Stimulated activated CD8-positive, alpha-beta memory T cell treated with anti-CD3 and anti-CD28 coated beads, Interleukin-7, amount 100 ng/mL, for 1 hour (primary cell): ENCODE measurements at regions not wholly inside any gene's neighbourhood (a gene's known extent, or its start where the extent isn't known, plus 50 kb on each side); places are given as distances from the start of the nearest gene placed in this dataset.
"Not testable (repeated sequence)": the region's sequence is repeated elsewhere in the genome, so short reads cannot be mapped to it uniquely, and the experiment has no call there.

Experiments
- DNase-seq, 2 donors: peaks; one replicate each; pipeline ENCODE4 v3.0.0-alpha.2; 2020; ENCODE audit warnings: low read depth in 2 of 2

DNA sequence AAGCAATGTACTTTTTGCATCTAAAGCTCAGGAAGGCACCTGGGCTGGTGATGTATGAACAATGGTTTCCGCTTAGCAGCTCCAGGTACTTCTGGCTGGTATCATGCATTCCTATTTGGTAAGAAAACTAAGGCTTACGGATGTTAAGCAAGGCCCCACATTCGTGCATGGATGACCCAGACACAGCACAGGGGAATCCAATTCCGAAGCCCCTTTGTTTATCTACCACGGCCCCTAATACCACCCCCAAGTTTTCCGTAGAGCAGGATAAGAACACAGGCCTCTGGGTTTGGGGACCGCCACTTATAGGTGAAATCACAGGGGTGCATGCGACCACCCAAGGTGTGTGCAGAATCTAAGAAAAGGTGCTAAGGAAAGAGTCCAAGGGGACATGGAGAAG lies 192.1 kb upstream of the ID2 start:
- DNase-seq = no peak

DNA sequence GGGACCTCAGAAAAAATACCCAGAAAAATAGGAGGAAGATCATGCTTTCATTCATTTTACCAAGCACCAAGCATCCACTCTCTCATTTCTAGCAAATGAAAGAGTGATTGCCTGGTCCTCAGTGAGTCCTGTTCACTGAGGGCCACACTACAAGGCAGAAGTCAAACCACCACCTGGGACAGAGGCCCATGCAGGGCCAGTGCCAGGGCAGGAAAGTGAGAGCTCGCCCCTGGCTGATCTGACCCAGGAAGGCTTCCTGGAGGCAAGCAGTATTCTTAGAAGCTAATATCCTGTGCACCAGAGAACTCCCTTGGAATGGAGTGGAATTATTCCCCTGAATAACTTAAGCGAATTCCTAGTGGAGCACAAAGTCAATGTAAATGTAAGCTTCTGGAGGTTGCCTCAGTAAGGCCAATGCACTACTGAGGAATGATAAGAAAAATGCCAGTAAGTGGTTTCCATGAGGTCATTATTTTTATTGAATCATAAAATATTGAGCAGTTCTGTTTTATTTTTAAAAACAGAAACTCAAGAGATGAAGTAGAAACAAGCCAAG lies 191.6 kb upstream of the ID2 start:
- DNase-seq = no peak

DNA sequence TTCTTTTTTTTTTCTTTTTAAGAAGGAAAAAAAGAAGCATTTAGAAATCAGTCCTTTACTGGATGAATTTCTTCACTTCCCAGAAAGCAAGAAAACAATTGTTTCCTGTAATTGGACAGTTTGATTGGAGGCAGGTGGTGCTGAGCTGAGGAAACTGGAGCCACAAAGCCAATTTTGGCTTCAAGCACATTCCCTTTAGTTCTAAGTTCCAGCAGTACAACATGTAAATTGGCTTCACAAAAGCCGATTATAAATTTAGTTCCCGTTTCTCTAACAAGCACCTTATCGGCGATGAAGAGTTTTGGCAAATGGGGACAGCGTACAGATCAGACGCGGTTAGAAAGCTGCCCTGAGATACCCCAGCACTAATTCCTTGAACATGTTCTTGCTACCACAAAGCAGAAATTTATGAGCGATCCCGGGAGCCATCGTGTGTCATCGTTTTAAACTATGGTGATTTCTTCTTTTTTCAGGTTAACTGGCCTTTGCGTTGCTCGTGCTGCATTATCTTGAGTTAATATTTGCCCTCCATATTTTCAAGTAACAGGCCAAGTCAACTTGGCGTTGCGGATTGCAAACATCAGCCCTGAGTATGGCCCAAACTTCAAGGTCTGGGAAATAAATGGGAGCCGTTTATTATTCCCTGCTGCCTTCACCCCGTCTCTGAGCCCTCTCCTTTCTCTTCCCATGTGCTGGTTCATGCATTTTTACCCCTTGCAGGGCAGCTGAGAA lies 190.4 kb upstream of the ID2 start:
- no peak for DNase-seq

DNA sequence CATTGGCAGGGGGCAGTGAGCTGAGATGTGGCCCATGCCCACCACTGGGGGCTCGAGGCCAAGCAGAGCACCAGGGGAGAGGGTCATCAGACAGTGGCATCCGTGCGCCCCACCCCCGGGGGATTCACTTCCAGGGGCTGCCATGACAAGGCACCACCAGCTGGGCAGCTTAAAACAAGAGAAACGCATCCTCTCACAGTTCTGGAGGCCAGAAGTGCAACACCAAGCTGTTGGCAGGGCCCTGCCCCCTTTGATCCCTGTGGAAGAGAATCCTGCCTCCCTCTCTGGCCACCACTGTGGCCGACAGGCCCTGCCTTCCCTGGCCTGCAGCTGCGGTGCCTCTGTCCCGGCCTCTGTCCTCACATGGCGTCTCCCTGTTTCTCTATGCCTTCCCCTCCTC lies 187.7 kb upstream of the ID2 start:
- no peak for DNase-seq

DNA sequence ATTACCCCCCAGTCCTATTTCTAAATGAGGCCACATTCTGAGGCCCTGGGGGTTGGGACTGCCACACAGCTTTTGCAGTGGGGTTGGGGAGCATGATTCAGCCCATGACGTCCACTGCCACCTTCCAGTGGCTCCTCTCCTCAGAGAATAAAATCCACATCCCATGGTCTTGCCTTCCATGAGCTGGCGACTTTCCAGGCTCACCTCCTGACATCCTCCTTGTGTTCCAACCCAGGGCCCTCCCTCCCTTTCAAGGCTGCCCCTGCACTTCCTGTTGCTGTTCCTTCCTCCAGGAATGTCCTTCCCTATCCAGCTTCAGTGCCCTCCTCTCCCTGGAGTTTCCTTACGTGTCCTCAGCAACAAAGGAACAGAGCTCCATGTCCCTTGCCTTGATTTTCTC lies 187.3 kb upstream of the ID2 start:
- no peak for DNase-seq

DNA sequence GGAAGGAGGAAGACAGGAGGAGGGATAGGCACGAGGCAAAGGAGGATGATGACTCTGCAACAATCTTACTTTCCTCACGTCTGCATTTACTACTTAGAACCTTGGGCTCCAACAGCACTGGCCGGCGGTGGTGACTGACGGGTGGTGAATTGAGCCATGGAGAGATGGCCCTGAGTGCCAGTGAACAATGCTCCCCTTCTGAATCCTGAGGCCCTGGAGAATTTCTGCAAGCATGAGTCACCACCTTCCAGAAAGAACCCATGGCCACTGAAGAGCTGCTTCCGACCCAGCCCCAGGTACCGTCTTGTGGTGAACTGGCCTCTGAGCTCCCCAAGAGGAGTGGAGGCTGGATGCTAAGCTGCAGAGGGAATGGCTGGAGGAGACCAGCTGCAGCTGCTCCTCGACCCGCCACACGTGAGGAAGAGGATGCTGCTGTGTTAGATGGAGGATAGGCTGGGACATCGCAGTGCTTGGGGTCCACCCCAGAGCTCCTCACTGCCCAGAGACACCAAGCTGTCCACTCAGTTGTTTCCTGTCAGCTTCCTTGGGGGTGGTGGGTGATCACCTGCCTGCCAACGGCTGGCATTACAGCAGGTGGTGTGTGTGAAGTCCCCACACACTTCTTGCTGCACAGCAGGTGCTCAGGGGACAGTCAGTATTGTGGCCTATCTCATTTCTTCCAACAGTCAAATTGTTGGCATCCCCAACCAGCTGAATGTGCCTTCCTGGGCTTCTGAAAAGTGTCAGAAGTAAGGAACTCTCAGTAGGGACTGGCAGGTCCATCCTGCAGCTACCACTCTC lies 186.5 kb upstream of the ID2 start:
- no peak for DNase-seq

DNA sequence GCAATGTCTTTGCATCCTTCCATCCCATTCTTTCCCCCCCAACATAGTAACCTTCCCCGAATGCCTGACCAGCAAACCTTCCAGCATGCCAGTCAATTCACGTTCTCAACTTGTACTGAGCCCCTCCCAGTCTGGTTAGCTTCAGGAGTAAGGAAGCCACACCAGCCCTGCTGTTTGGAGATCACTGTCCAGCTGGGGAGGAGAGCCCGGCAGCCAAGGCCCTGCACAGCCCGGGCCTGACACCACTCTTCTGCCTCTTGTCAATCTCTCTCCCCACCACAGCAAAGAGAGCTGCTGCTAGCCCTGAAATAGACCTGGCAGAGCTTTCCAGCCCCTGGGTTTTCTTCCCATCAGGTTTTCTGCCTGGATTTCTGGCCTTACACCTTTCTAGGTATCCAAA lies 185.8 kb upstream of the ID2 start:
- no peak for DNase-seq

DNA sequence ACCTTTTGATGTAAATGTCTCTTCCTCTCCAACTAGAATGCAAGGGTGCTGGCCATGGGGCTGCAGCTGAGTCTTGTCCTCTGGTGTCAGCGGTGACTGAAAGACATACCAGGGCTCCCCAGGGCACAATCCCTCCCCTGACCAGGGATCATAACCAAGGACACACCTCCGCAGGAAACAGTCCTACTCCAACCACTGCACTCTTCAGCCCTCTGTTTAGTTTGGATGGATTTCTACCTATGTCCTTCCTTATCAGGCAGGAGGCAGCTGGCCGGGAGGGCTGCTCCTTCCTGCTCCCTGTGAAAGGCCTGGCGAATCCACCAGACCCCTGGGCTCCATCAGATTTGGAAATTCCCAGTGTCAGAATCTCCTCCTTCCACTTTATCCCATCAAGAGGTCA lies 185.2 kb upstream of the ID2 start:
- no peak for DNase-seq

DNA sequence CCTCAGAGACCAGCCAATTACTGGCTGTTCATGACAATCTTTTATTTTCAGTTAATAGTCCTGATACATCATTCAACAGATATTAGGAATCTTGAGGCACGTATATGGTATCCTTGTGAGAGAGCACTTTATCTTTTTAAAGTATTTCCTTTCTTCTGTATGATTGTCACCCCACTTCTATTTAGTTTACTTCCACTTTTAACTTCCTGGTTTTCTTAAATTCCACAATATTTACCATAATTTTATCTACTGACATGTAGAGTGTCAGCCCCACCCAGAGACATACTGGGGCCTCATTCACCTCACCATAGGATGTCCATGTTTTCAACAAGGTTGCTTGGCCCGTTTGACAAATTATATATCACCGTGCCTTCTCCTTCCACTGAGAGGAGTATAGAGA lies 182.9 kb upstream of the ID2 start:
- no peak for DNase-seq

DNA sequence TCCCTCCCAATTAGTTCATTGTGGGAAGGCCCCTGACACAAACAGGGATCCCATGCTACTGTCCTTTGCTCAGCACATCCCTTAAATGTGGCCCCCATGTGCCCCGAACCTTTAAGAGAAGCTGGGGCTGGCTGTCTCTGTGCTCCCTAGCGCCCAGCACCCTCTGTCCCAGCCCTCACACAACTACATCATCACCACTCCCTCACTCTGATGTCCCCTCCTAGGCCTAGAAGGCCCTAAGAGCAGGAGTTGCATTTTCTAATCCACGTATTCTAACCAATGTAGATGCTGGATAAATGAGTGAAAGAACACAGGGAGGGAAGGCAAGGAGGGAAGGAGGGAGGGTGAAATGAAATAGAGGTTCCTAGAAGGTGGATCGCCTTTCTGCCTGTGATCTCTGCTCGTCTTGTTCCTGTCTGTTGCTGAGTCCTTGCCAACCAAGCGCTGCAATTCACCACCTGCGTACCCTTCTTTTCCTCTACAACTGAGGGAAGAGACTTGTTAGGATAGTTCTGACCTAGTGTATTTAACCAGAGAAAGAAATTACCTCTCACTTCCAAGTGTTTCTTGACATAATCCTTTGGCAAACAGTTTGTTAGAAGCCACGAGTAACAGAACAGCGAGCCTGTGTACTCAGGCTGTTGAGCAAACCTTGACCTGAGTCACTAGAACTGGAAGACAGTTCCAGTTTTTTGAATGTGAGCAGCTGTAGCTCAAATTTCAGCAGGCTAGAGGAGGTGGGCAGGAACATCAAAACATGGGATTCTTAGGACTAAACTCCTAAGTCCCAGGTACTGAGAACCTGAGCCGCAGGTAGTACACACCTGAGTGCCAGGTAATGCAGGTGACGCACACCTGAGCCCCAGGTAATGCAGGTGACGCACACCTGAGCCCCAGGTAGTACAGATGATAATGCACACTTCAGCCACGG lies 181.5 kb upstream of the ID2 start:
- no peak for DNase-seq

DNA sequence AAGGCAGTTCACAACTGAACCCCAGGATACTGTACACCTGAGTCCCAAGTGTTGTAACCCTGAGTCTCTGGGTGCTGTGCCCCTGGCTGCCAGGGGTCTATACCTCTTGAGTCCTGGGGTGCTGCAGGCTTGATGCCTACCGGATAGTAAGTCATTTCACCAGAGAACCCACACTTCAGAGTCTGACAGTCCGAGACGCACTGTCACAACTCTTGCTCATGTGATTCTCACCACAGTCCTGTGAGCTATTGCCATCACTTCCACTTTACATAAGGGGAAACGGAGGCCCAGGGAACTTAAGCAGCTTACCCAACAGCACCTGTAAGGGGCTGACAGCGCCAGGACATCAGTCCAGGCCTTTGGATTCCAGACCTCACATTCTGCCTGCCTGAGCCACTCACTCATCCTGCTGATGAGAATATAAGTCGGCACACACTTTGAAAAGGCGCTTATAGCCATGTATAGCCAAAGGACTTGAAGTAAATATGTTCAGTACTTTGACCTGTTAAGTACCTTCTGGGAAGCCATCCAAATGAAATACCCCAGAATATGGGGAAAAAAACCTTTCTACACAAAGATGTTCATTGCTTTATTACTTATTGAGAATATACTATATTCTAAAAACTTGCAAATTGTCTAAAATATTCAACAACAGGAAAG lies 180.7 kb upstream of the ID2 start:
- no peak for DNase-seq

DNA sequence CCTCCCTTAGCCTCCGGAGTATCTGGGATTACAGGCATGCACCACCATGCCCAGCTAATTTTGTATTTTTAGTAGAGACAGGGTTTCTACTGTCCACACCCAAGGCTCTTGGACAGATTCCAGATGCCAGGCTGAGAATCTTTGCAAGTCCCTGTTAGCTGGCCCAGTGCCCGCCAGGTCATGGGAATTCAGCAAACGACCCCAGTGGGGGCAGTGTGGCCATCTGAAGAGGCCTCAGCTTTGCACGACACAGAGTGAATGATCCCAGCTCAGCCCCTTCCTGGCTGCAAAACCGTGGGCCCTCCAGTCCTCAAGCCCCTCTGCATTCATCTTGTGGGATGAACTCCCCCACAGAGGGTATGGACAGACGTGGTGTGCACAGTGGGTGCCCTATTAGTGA lies 179.5 kb upstream of the ID2 start:
- DNase-seq = no peak

DNA sequence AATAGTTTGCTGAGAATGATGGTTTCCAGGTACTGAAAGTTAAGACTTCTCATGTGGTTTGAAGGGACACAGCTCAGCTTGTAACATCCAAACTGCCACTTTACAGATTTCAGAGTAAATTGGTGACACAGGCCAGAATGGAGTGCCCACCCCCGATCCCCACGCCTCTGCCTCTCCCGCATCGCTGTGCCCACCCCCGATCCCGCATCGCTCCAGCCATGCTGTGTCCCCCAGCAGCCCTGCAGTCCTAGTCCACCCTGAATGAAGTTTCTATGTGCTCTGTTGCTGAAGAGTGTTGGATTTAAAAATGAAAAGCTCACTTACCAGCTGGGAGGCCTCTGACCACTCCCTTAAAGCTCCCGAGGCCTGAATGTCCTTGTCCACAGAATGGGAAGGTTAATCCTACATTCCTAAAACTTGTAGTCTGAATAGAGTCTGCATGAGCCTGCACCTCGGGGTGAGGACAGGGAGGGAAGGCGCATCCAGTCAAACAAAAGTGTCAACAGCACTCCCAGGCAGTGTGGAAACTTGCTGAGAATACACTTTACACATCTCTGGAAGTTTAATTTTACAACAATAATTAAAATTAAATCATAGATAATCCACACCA lies 176.4 kb upstream of the ID2 start:
- no peak for DNase-seq

DNA sequence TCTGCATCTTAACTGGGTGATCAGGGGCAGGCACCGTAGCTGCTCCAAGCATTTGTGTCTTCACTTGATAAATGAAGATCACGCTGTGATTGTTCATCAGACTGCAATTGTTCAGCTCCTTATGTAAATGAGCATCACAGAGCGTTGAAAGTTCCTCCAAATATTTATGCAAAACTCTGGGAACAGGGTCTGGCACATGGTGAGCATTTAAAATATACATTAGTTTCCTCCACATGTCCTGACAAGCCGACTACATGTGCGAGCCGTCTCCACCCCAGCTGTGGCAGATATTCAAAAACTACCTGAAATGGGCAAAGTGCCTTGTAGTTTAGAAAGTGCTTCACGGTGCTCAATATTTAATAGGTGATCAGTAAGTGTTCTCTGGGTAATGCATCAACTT lies 175.1 kb upstream of the ID2 start:
- no peak for DNase-seq

DNA sequence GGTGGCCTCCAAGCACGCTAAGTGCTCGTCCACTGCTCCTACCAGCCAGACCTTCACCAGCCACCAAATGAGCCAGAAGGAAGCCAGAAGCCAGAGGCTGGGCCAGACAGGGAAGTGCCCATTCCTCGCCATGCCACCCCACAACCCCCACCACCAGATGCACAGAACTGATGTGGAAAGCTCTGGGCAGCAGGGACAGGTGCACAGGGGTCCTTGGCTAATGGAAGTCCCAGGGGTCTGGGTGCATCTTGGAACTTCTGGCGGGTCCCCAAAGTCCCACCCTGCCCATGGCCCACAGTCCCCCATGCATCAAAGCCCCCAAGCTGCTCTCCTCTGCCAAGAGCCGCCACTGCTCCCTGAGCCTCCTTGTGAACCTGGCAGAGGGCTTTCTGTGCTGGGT lies 173.1 kb upstream of the ID2 start:
- DNase-seq = no peak

DNA sequence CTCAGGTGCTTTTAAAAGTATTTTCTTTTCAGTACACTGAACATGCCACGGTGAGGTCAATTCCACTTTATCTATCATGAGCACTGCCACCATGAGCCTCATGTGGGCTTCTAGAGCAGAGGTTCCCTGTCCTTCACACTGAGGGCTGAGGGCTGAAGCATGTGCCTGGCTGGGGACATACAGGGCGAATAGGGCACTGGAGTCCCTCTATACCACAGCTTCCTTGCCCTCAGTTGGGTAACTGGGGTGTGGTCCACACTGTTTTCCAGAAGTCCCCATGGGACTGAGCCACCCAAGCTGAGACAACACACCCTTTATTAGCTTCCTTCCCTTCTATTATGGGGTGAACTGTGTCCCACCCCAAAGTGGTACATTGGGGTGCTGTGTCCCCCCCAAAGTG lies 172.2 kb upstream of the ID2 start:
- no peak for DNase-seq

DNA sequence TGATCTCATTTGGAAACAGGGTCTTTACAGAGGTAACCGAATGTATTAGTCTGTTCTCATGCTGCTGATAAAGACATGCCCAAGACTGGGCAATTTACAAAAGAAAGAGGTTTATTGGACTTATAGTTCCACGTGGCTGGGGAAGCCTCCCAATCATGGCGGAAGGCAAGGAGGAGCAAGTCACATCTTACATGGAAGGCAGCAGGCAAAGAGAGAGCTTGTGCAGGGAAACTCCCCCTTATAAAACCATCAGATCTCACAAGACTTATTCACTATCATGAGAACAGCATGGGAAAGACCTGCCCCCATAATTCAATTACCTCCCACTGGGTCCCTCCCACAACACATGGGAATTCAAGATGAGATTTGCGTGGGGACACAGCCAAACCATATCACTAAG lies 171.8 kb upstream of the ID2 start:
- not testable (repeated sequence) for DNase-seq

DNA sequence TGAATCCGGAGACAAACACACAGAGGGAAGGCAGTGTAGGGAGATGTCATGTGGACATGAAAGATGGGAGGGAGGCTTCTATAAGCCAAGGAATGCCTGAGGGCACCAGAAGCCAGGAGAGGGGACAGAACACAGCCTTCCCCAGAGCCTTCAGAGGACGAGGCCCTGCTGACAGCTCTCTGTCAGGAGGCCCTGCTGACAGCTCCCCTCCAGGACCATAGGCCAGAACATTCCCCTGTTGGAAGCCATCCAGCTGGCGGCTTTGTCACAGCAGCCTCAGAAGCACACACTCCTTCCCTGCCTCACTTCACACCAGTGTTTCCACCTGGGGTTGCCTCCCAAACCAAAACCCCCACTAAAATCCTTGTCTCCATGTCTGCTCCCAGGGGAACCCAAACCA lies 171.3 kb upstream of the ID2 start:
- DNase-seq = no peak

DNA sequence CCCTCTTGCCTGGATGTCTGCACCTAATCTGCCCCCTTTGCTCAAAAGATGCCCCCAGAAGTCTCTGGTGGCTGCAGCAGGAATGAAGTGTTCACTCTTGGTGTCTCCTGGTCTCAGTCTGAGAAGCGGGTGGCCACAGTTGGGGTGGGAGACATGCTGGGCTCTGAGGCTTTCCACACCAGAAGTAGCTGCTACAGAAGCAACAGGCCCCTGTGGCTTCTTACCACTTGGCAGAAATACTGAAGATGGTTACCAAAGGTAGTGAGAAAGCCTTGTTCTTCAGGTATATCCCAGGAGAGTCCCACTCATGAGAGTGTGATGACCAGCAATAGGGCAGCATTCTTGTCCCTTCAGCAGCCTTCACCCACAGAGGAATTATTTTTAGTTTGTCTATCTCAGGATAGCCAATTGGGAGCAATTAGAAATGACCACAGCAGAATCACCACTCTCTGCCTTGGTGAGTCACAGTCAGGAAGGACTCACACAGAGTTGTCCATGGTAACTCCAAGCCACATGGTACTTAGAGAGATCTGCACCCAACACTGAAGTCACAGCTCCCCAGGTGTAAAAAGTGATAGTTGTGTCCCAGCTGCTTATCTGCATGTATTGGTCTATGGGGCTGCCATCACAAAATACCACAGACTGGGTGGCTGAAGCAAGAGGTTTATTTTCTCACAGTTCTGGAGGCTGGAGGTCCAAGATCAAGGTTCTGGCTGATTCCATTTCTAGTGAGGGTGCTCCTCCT lies 169.8 kb upstream of the ID2 start:
- DNase-seq = no peak

DNA sequence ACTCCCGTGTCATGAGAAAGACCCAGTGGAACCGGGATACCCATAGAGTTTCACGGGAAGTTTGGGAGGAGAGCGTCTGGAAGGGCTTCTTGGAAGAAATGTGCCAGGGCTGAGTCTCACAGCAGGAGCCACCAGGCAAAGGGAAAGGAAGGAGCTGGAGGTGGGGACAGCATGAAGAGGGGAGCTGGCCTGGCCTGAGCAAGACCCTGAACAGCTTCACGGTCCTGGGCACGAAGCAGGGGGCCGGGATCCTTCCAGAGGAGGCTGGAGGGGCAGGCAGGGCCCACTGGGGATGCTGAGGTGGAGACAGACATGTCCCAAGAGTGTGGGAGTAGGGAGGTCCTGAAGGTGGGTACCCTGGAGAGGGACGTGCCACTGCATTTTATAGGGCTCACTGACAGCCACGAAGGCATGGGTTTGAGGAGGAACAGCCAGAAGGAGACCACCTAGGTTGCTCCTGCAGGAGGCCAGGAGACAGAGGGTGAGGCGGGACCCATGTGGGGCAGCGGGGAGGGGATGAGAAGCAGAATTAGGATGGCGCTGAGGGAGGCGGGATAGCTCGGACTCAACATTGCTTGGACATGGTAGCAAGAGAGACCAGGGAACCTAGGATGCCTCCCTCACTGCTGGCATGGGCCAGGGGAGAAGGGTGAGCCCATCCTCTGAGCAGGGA lies 168.1 kb upstream of the ID2 start:
- DNase-seq = no peak
